Keratinocyte (primary cell): ENCODE measurements at regions not wholly inside any gene's neighbourhood (a gene's known extent, or its start where the extent isn't known, plus 50 kb on each side); places are given as distances from the start of the nearest gene placed in this dataset.

ENCODE experiments used
- CTCF ChIP-seq, 3 experiments: IDR thresholded peaks in 1 of 3; conservative IDR thresholded peaks in 1 of 3; optimal IDR thresholded peaks in 1 of 3; 2 replicates in 2 of 3; 3 replicates in 1 of 3; pipeline versions ENCODE3 to v1.5.1; 2011; ENCODE audit warnings: low read length in 3 of 3, mild to moderate bottlenecking in 3 of 3, moderate library complexity in 2 of 3, control low read depth in 1 of 3, inconsistent platforms in 1 of 3; ENCODE audit not compliant: insufficient read depth in 2 of 3; ENCODE audit errors: extremely low read depth in 1 of 3
- EZH2 ChIP-seq: IDR thresholded peaks from one replicate; pipeline ENCODE4 v1.6.1; 2012; ENCODE audit warnings: inconsistent platforms, mild to moderate bottlenecking, low read length, moderate library complexity

DNA sequence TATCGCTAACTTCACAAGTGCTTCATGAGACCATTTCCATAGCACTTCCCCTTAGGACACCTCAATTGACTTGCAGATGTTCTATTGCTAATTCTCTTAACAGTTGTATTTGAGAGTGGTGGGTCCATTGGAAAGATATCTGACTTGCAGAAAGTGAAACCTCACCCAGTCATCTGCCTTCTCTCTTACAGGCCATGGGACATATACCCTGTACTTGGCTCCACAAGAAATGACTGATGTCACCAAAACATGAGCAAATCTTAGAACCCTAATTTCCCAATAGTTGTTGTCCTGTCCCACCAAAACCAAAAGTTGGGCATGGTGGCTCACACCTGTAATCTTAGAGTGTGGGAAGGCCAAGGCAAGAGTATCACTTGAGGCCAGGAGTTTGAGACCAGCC, 101.9 kb upstream of the MAML3 start:
- TF ChIP-seq CTCF (optimal IDR thresholded peaks at IDR 0.05 in 1 of 3, IDR thresholded peaks at IDR 0.05 in 1 of 3, conservative IDR thresholded peaks at IDR 0.05 in 1 of 3; ENCODE audit: extremely low read depth in 1 of 3, insufficient read depth in 2 of 3, low read length in 3 of 3) (no peak), EZH2 (no peak)
